ENCODE measurements at regions not wholly inside any gene's neighbourhood (a gene's known extent, or its start where the extent isn't known, plus 50 kb on each side); places are given as distances from the start of the nearest gene placed in this dataset.

DNA sequence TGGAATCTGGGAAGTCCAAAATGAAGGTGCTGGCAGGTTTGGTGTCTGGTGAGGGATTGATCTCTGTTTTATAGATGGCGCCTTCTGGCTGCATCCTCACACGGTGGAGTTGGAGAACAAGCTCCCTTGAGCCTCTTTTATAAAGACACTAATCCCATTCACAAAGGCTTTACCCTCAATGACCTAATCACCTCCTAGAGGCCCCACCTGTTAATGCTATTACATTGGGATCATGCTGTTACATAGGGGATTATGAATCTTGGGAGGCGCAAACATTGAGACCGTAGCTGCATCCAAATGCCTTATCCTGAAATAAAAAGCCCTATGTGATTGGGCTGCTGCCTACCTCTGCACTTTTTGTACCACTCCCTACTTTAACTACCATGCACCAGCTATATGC, 197.1 kb upstream of the HMHB1 start:
- Histone ChIP-seq H3K4me1 (peaks cover 10% of the 10 kb centered on the region), H3K9ac (no peak overlapping the region), H4K20me1 (ENCODE audit: low read depth) (no peaks in the 10 kb centered on the region), H2AFZ (replicated peaks) (no peak overlapping the region), H3K79me2 (ENCODE audit: low read depth) (no peaks in the 10 kb centered on the region), H3K27me3 (no peaks in the 10 kb centered on the region), H3K9me3 (ENCODE audit: low read depth) (no peaks in the 10 kb centered on the region), H3K27ac (no peak overlapping the region), H3K4me2 (peak overlapping the region; percentile 44), H3F3A (ENCODE audit: low read depth) (peaks cover 6% of the 10 kb centered on the region), H3K4me3 (no peak overlapping the region), H3K36me3 (no peaks in the 10 kb centered on the region)
- H3K27ac Mint-ChIP-seq: no peak overlapping the region
- H3K9me3 Mint-ChIP-seq: peaks cover 2% of the 10 kb centered on the region
- peak; percentile 78 for DNase-seq (ENCODE audit: low spot score)
- H3K36me3 Mint-ChIP-seq: no peaks in the 10 kb centered on the region
- H3K4me3 Mint-ChIP-seq: no peak overlapping the region
- TF ChIP-seq EZH2phosphoT487 (IDR thresholded peaks at IDR 0.05): peak; percentile 70
- TF ChIP-seq, protein P1, sequence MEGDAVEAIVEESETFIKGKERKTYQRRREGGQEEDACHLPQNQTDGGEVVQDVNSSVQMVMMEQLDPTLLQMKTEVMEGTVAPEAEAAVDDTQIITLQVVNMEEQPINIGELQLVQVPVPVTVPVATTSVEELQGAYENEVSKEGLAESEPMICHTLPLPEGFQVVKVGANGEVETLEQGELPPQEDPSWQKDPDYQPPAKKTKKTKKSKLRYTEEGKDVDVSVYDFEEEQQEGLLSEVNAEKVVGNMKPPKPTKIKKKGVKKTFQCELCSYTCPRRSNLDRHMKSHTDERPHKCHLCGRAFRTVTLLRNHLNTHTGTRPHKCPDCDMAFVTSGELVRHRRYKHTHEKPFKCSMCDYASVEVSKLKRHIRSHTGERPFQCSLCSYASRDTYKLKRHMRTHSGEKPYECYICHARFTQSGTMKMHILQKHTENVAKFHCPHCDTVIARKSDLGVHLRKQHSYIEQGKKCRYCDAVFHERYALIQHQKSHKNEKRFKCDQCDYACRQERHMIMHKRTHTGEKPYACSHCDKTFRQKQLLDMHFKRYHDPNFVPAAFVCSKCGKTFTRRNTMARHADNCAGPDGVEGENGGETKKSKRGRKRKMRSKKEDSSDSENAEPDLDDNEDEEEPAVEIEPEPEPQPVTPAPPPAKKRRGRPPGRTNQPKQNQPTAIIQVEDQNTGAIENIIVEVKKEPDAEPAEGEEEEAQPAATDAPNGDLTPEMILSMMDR (IDR thresholded peaks at IDR 0.05): no peak
- peaks cover 15% of the 10 kb centered on the region for H3K27me3 Mint-ChIP-seq (ENCODE audit: insufficient read depth, low read depth)
- H3K4me1 Mint-ChIP-seq: peaks cover 4% of the 10 kb centered on the region

DNA sequence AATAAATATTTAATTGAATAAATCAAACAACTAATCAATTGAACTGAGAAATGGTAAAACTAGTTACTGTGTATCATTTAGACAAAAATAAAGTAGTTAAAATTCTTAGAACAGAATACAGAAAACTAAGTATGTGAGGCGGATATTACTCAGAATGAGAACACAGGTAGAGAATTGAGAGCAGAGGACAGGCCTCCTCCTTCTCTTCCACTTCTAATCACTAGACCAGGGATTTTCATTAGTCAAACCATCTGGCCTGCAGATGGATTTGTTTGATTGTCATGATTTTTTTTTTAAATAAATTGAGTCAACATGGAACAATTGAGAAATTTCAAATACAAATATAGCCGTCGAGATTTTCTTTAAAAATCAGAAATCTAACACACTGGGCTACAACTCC, 198.6 kb upstream of the HMHB1 start:
- TF ChIP-seq, protein P1 (IDR thresholded peaks at IDR 0.05): no peak
- no peak for TF ChIP-seq EZH2phosphoT487 (IDR thresholded peaks at IDR 0.05)
- no peak for TF ChIP-seq EZH2 (IDR thresholded peaks at IDR 0.05)
- Histone ChIP-seq H2AFZ (replicated peaks) (no peak overlapping the region), H3F3A (ENCODE audit: low read depth) (peaks cover 6% of the 10 kb centered on the region), H3K27me3 (no peaks in the 10 kb centered on the region), H4K20me1 (ENCODE audit: low read depth) (no peaks in the 10 kb centered on the region), H3K9ac (no peak overlapping the region), H3K4me2 (no peak overlapping the region), H3K9me3 (ENCODE audit: low read depth) (no peaks in the 10 kb centered on the region), H3K4me1 (peaks cover 10% of the 10 kb centered on the region), H3K79me2 (ENCODE audit: low read depth) (no peaks in the 10 kb centered on the region), H3K27ac (no peak overlapping the region), H3K36me3 (no peaks in the 10 kb centered on the region), H3K4me3 (no peak overlapping the region)
- no peaks in the 10 kb centered on the region for H3K36me3 Mint-ChIP-seq
- DNase-seq (ENCODE audit: low spot score): no peak
- H3K4me3 Mint-ChIP-seq: no peak overlapping the region
- peaks cover 15% of the 10 kb centered on the region for H3K27me3 Mint-ChIP-seq (ENCODE audit: insufficient read depth, low read depth)
- no peak overlapping the region for H3K27ac Mint-ChIP-seq
- peaks cover 4% of the 10 kb centered on the region for H3K4me1 Mint-ChIP-seq
- H3K9me3 Mint-ChIP-seq: peaks cover 10% of the 10 kb centered on the region

DNA sequence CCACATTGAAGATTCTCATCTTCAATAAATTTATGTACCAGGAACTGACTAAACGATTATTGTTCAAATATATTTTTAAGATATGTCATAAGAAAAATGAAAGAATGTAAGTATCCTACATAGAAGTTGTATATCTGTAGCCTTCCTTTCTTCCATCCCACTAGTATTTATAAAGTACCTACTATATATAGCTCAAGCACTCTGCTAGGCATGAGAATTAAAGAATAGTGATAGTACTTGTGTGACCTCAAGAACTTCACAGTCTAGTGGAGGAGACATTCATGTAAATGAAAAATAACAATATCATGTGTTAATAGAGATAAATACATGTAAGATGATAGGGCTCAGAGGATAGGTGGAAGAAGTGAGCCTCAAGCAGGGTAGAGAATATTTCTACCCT, 201.0 kb upstream of the HMHB1 start:
- Histone ChIP-seq H3K4me2 (no peak overlapping the region), H3K36me3 (no peaks in the 10 kb centered on the region), H3K79me2 (ENCODE audit: low read depth) (no peaks in the 10 kb centered on the region), H3K9me3 (ENCODE audit: low read depth) (no peaks in the 10 kb centered on the region), H2AFZ (replicated peaks) (no peak overlapping the region), H3F3A (ENCODE audit: low read depth) (peaks cover 6% of the 10 kb centered on the region), H3K4me1 (peaks cover 10% of the 10 kb centered on the region), H3K27ac (no peak overlapping the region), H3K9ac (no peak overlapping the region), H4K20me1 (ENCODE audit: low read depth) (no peaks in the 10 kb centered on the region), H3K4me3 (no peak overlapping the region), H3K27me3 (no peaks in the 10 kb centered on the region)
- no peak overlapping the region for H3K27ac Mint-ChIP-seq
- DNase-seq (ENCODE audit: low spot score): no peak
- H3K4me3 Mint-ChIP-seq: no peak overlapping the region
- peaks cover 13% of the 10 kb centered on the region for H3K27me3 Mint-ChIP-seq (ENCODE audit: insufficient read depth, low read depth)
- peaks cover 13% of the 10 kb centered on the region for H3K9me3 Mint-ChIP-seq
- no peaks in the 10 kb centered on the region for H3K36me3 Mint-ChIP-seq
- TF ChIP-seq EZH2phosphoT487 (IDR thresholded peaks at IDR 0.05) (no peak), EZH2 (IDR thresholded peaks at IDR 0.05) (no peak)
- TF ChIP-seq, protein P1 (IDR thresholded peaks at IDR 0.05): no peak
- H3K4me1 Mint-ChIP-seq: peaks cover 4% of the 10 kb centered on the region
